ENCODE measurements at regions not wholly inside any gene's neighbourhood (a gene's known extent, or its start where the extent isn't known, plus 50 kb on each side); places are given as distances from the start of the nearest gene placed in this dataset.
A peak's percentile ranks its signal among the peaks of the same experiment; 100 is the strongest.
"Not testable (repeated sequence)": the region's sequence is repeated elsewhere in the genome, so short reads cannot be mapped to it uniquely, and the experiment has no call there.

GRCh38 chr18:73674125-73674865 is 473.3 kb downstream of the FBXO15 start:
- H3K4me1 ChIP-seq, result no peaks in the 10 kb centered on the region
- intact Hi-C loops (cut with DNase I), result no loop called here
- ATAC-seq, result peak in 1 of 2 donors; percentile 12

GRCh38 chr18:73671480-73671879 is 476.2 kb downstream of the FBXO15 start:
- intact Hi-C loops (cut with DNase I); ATAC-seq: not testable (repeated sequence)

More at GRCh38 chr18:73674125-73674865, 473.3 kb downstream of the FBXO15 start:
- Histone ChIP-seq H3K27me3 (ENCODE audit: low read depth) (no peaks in the 10 kb centered on the region), H3K36me3 (no peaks in the 10 kb centered on the region), H3K9me3 (no peaks in the 10 kb centered on the region), H3K27ac (no peak overlapping the region), H3K4me3 (no peak overlapping the region)
- DNase-seq, result no peak
- TF ChIP-seq CTCF (IDR thresholded peaks at IDR 0.05), result no peak

DNA sequence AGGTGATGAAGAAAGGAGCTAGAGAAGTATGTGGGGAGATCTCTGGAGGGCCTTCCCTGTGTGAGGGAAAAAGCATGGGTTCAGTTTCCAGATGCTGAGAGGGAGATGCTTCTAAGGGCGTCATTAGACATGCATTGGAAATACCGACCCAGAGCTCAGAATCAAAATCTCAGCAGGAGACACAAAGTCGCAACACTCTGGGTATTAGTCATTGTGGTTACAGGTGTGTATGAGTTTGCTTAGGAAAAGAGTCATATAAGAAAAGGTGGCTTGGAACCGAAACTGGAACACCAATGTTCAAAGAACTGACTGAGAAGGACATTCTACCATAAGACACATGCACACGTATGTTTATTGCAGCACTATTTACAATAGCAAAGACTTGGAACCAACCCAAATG is 477.1 kb downstream of the FBXO15 start:
- ATAC-seq, result no peak
- no peaks in the 10 kb centered on the region for H3K4me1 ChIP-seq

More at GRCh38 chr18:73671480-73671879, 476.2 kb downstream of the FBXO15 start:
- H3K4me1 ChIP-seq; DNase-seq; H3K27ac ChIP-seq; H3K9me3 ChIP-seq; H3K27me3 ChIP-seq (ENCODE audit: low read depth); H3K4me3 ChIP-seq; H3K36me3 ChIP-seq: not testable (repeated sequence)

DNA sequence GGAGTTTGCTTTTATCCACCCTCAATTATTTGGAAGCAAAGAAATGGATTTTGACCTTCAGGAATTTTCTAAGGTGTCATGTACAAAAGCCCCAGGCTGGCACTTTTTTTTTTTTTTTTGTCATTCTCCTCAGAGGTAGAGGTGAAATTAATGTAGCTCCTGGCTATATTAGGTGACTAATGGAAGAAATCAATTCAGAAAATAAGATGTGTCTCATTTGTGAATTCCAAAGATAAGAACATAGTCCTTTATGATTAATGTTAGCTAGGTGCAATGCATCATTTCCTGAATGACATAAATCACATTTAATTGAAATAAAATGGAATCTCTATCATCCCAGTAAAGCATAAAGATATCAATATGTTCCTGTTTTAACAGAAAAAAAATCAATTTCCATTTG is 477.6 kb downstream of the FBXO15 start:
- no peak for DNase-seq
- TF ChIP-seq CTCF (IDR thresholded peaks at IDR 0.05), result no peak
- Histone ChIP-seq H3K27ac (no peak overlapping the region), H3K36me3 (no peaks in the 10 kb centered on the region), H3K27me3 (ENCODE audit: low read depth) (no peaks in the 10 kb centered on the region), H3K9me3 (no peaks in the 10 kb centered on the region), H3K4me3 (no peak overlapping the region), H3K4me1 (no peaks in the 10 kb centered on the region)
- no peak for ATAC-seq
- intact Hi-C loops (cut with DNase I), result no loop called here

More for the DNA sequence above, 477.1 kb downstream of the FBXO15 start:
- TF ChIP-seq CTCF (IDR thresholded peaks at IDR 0.05), result no peak
- intact Hi-C loops (cut with DNase I), result no loop called here
- Histone ChIP-seq H3K36me3 (no peaks in the 10 kb centered on the region), H3K27ac (no peak overlapping the region), H3K4me3 (no peak overlapping the region), H3K9me3 (no peaks in the 10 kb centered on the region), H3K27me3 (ENCODE audit: low read depth) (no peaks in the 10 kb centered on the region)
- no peak for DNase-seq

DNA sequence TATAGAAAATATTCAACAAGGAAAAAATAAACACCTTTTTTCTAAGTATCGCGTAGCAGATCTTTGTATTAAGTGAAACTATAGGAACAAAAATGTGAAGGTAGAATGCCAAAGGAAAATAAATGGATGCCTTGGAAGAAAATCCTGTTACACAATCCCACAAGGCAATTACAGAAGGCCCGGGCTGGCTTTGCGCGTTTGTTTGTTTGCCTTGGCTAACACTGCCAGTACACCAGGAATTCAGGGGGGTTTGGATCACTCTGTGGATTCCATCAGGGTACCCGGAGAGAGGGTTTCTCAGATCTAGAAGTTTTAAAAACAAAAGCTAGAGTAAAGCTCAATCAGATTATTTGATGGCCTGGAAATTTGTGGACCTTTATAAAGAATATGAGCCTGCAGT is 478.3 kb downstream of the FBXO15 start:
- TF ChIP-seq CTCF (IDR thresholded peaks at IDR 0.05), result no peak
- H3K36me3 ChIP-seq, result no peaks in the 10 kb centered on the region
- H3K27ac ChIP-seq, result no peak overlapping the region
- no peak for ATAC-seq
- H3K9me3 ChIP-seq, result no peaks in the 10 kb centered on the region
- no peak overlapping the region for H3K4me3 ChIP-seq
- intact Hi-C loops (cut with DNase I), result no loop called here
- H3K4me1 ChIP-seq, result no peaks in the 10 kb centered on the region
- DNase-seq, result no peak
- H3K27me3 ChIP-seq (ENCODE audit: low read depth), result no peaks in the 10 kb centered on the region

DNA sequence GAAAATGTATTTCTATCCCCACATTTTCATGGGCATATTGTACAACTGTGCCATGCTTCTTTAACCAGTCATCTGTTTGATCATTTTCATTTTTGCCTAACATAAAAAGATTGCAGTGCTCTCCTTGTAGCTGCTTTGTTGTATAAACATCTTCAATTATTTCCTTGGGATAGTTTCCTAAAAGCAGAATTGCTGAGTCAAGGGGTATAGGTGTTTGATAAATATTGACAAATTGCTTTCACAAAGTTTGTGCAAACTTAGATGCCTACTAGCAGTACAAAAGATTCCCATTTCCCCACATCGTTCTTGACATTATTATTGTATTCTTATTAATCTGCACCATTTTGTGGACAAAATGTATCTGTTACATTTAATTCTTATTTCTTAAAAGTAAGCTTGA is 479.6 kb downstream of the FBXO15 start:
- no peaks in the 10 kb centered on the region for H3K27me3 ChIP-seq (ENCODE audit: low read depth)
- no peak overlapping the region for H3K27ac ChIP-seq
- no peaks in the 10 kb centered on the region for H3K36me3 ChIP-seq
- no peak for TF ChIP-seq CTCF (IDR thresholded peaks at IDR 0.05)
- ATAC-seq (no peak), DNase-seq (no peak)
- intact Hi-C loops (cut with DNase I), result no loop called here
- no peak overlapping the region for H3K4me3 ChIP-seq
- H3K4me1 ChIP-seq, result no peaks in the 10 kb centered on the region
- no peaks in the 10 kb centered on the region for H3K9me3 ChIP-seq
